ENCODE measurements at regions not wholly inside any gene's neighbourhood (a gene's known extent, or its start where the extent isn't known, plus 50 kb on each side); places are given as distances from the start of the nearest gene placed in this dataset.

GRCh38 chr2:188727846-188728245, 246.3 kb upstream of the COL3A1 start:
- TF ChIP-seq, protein P1, sequence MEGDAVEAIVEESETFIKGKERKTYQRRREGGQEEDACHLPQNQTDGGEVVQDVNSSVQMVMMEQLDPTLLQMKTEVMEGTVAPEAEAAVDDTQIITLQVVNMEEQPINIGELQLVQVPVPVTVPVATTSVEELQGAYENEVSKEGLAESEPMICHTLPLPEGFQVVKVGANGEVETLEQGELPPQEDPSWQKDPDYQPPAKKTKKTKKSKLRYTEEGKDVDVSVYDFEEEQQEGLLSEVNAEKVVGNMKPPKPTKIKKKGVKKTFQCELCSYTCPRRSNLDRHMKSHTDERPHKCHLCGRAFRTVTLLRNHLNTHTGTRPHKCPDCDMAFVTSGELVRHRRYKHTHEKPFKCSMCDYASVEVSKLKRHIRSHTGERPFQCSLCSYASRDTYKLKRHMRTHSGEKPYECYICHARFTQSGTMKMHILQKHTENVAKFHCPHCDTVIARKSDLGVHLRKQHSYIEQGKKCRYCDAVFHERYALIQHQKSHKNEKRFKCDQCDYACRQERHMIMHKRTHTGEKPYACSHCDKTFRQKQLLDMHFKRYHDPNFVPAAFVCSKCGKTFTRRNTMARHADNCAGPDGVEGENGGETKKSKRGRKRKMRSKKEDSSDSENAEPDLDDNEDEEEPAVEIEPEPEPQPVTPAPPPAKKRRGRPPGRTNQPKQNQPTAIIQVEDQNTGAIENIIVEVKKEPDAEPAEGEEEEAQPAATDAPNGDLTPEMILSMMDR (tag by site-specific recombination; IDR thresholded peaks at IDR 0.05), result no peak
- TF ChIP-seq HOXC10 (CRISPR knock-in tag; IDR thresholded peaks at IDR 0.05) (no peak), FEZF1 (tag by site-specific recombination; IDR thresholded peaks at IDR 0.05) (no peak), ZXDB (tag by site-specific recombination; IDR thresholded peaks at IDR 0.05) (no peak), ATF2 (tag by site-specific recombination; IDR thresholded peaks at IDR 0.05; ENCODE audit: low read depth) (no peak), ZNF571 (tag by site-specific recombination; IDR thresholded peaks at IDR 0.05) (no peak)
- TF ChIP-seq, protein P2, sequence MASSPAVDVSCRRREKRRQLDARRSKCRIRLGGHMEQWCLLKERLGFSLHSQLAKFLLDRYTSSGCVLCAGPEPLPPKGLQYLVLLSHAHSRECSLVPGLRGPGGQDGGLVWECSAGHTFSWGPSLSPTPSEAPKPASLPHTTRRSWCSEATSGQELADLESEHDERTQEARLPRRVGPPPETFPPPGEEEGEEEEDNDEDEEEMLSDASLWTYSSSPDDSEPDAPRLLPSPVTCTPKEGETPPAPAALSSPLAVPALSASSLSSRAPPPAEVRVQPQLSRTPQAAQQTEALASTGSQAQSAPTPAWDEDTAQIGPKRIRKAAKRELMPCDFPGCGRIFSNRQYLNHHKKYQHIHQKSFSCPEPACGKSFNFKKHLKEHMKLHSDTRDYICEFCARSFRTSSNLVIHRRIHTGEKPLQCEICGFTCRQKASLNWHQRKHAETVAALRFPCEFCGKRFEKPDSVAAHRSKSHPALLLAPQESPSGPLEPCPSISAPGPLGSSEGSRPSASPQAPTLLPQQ (tag by site-specific recombination; IDR thresholded peaks at IDR 0.05), result no peak
- TF ChIP-seq, protein P3, sequence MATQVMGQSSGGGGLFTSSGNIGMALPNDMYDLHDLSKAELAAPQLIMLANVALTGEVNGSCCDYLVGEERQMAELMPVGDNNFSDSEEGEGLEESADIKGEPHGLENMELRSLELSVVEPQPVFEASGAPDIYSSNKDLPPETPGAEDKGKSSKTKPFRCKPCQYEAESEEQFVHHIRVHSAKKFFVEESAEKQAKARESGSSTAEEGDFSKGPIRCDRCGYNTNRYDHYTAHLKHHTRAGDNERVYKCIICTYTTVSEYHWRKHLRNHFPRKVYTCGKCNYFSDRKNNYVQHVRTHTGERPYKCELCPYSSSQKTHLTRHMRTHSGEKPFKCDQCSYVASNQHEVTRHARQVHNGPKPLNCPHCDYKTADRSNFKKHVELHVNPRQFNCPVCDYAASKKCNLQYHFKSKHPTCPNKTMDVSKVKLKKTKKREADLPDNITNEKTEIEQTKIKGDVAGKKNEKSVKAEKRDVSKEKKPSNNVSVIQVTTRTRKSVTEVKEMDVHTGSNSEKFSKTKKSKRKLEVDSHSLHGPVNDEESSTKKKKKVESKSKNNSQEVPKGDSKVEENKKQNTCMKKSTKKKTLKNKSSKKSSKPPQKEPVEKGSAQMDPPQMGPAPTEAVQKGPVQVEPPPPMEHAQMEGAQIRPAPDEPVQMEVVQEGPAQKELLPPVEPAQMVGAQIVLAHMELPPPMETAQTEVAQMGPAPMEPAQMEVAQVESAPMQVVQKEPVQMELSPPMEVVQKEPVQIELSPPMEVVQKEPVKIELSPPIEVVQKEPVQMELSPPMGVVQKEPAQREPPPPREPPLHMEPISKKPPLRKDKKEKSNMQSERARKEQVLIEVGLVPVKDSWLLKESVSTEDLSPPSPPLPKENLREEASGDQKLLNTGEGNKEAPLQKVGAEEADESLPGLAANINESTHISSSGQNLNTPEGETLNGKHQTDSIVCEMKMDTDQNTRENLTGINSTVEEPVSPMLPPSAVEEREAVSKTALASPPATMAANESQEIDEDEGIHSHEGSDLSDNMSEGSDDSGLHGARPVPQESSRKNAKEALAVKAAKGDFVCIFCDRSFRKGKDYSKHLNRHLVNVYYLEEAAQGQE (tag by site-specific recombination; IDR thresholded peaks at IDR 0.05), result no peak
